ENCODE measurements at regions not wholly inside any gene's neighbourhood (a gene's known extent, or its start where the extent isn't known, plus 50 kb on each side); places are given as distances from the start of the nearest gene placed in this dataset.

GRCh38 chr6:1538369-1538768 is 71.3 kb upstream of the FOXC1 start:
- Histone ChIP-seq H3K27me3 (no peaks in the 10 kb centered on the region), H3K27ac (no peak overlapping the region), H3K36me3 (replicated peaks in 1 of 2) (no peaks in the 10 kb centered on the region), H3K9me3 (replicated peaks in 1 of 3) (no peaks in the 10 kb centered on the region), H3K4me3 (no peak overlapping the region), H3K4me1 (replicated peaks in 1 of 2) (no peaks in the 10 kb centered on the region)
- no peak for DNase-seq
- intact Hi-C loops (cut with DNase I): no loop called here
- 61 to 83% (median 72%) methylated on average over 5 of the region's 5 CpGs for WGBS, 4 donors
- TF ChIP-seq, protein P1, sequence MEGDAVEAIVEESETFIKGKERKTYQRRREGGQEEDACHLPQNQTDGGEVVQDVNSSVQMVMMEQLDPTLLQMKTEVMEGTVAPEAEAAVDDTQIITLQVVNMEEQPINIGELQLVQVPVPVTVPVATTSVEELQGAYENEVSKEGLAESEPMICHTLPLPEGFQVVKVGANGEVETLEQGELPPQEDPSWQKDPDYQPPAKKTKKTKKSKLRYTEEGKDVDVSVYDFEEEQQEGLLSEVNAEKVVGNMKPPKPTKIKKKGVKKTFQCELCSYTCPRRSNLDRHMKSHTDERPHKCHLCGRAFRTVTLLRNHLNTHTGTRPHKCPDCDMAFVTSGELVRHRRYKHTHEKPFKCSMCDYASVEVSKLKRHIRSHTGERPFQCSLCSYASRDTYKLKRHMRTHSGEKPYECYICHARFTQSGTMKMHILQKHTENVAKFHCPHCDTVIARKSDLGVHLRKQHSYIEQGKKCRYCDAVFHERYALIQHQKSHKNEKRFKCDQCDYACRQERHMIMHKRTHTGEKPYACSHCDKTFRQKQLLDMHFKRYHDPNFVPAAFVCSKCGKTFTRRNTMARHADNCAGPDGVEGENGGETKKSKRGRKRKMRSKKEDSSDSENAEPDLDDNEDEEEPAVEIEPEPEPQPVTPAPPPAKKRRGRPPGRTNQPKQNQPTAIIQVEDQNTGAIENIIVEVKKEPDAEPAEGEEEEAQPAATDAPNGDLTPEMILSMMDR (IDR thresholded peaks at IDR 0.05): no peak
- TF ChIP-seq POLR2A (IDR thresholded peaks at IDR 0.05): no peak

DNA sequence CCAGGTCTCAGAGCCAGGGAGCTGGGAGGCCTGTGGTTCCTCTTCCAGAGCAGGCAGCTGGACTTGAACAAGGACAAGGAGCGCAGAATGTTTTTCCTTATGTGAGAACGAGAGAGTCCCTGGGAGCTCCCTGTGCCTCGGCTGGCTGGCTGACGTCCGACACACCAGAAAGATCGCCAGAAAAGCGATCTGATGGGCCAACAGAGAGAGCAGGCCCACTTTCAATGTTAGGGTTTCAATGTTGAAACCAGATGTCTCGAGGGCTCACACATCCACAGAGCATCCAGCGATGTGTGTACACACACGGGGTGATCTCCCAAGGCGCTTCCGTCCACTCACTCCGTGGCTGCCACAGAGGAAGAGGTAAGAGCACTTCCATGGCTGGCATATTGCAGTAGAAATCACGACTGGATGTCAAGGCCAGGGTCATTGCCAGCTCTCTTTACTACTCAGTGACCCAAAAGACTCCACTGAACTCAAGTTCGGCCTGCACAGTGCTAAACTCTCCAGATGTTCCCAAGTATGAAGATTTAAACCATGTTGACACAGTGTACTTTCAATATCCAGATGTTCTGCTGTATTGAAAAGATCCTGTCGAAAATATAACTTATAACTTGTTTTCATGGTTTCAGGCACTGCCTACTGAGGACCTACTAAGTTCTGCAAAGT is 70.8 kb upstream of the FOXC1 start:
- Histone ChIP-seq H3K27ac (no peak overlapping the region), H3K4me1 (replicated peaks in 1 of 2) (no peaks in the 10 kb centered on the region), H3K4me3 (no peak overlapping the region), H3K27me3 (no peaks in the 10 kb centered on the region), H3K9me3 (replicated peaks in 1 of 3) (no peaks in the 10 kb centered on the region), H3K36me3 (replicated peaks in 1 of 2) (no peaks in the 10 kb centered on the region)
- intact Hi-C loops (cut with DNase I): no loop called here
- WGBS, 4 donors: 82 to 88% (median 87%) methylated on average over 15 to 16 of the region's 16 CpGs
- DNase-seq: no peak
- TF ChIP-seq, protein P1 (IDR thresholded peaks at IDR 0.05): no peak
- TF ChIP-seq POLR2A (IDR thresholded peaks at IDR 0.05): no peak

GRCh38 chr6:1540864-1541521 is 68.7 kb upstream of the FOXC1 start:
- Histone ChIP-seq H3K27ac (no peak overlapping the region), H3K27me3 (no peaks in the 10 kb centered on the region), H3K36me3 (replicated peaks in 1 of 2) (no peaks in the 10 kb centered on the region), H3K9me3 (replicated peaks in 1 of 3) (no peaks in the 10 kb centered on the region), H3K4me3 (no peak overlapping the region), H3K4me1 (replicated peaks in 1 of 2) (no peaks in the 10 kb centered on the region)
- intact Hi-C loops (cut with DNase I): no loop called here
- WGBS, 4 donors: 76 to 90% (median 83%) methylated on average over 11 of the region's 11 CpGs
- DNase-seq: no peak
- TF ChIP-seq, protein P1 (IDR thresholded peaks at IDR 0.05): no peak
- TF ChIP-seq POLR2A (IDR thresholded peaks at IDR 0.05): no peak

- TF ChIP-seq, protein P1 (IDR thresholded peaks at IDR 0.05): no peak
- TF ChIP-seq POLR2A (IDR thresholded peaks at IDR 0.05): no peak
Observed at GRCh38 chr6:1542335-1542734, 67.4 kb upstream of the FOXC1 start.

More at GRCh38 chr6:1542335-1542734, 67.4 kb upstream of the FOXC1 start:
- DNase-seq: no peak
- Histone ChIP-seq H3K36me3 (replicated peaks in 1 of 2) (no peaks in the 10 kb centered on the region), H3K4me3 (no peak overlapping the region), H3K27me3 (no peaks in the 10 kb centered on the region), H3K27ac (no peak overlapping the region), H3K4me1 (replicated peaks in 1 of 2) (no peaks in the 10 kb centered on the region), H3K9me3 (replicated peaks in 1 of 3) (no peaks in the 10 kb centered on the region)
- intact Hi-C loops (cut with DNase I): no loop called here

All from adrenal gland (tissue), 9 donors.